ENCODE measurements at regions not wholly inside any gene's neighbourhood (a gene's known extent, or its start where the extent isn't known, plus 50 kb on each side); places are given as distances from the start of the nearest gene placed in this dataset.

DNA sequence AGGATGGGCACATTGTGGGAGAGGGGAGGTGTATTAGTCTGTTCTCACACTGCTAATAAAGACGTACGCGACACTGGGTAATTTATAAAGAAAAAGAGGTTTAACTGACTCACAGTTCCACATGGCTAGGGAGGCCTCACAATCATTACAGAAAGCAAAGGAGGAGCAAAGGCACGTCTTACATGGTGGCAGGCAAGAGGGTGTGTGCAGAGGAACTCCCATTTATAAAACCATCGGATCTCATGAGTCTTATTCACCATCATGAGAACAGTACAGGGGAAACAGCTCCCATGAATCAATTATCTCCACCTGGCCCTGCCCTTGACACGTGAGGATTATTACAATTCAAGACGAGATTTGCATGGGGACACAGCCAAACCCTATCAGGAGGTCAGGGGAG, 266.7 kb downstream of the HAUS1 start:
- H3K27me3 ChIP-seq (ENCODE audit: control insufficient read depth in 4 of 4, insufficient read depth in 4 of 4, low read length in 3 of 4) = no peaks in the 10 kb centered on the region
- no peak for TF ChIP-seq MAX (IDR thresholded peaks at IDR 0.05)
- TF ChIP-seq ZBTB33 (IDR thresholded peaks at IDR 0.05) = no peak
- TF ChIP-seq HNF4A (conservative IDR thresholded peaks at IDR 0.05) = no peak
- TF ChIP-seq EGR1 (IDR thresholded peaks at IDR 0.05; ENCODE audit: low read depth in 2 of 2) = no peak
- no peak for TF ChIP-seq JUND (IDR thresholded peaks at IDR 0.05)
- no peak for TF ChIP-seq FOXA1 (IDR thresholded peaks at IDR 0.05)
- no peak for TF ChIP-seq CTCF (IDR thresholded peaks at IDR 0.05; ENCODE audit: low read depth, low read length, missing input control)
- TF ChIP-seq YY1 (IDR thresholded peaks at IDR 0.05) = no peak
- no peak for TF ChIP-seq ATF3 (IDR thresholded peaks at IDR 0.05)
- no peak for TF ChIP-seq RXRA (IDR thresholded peaks at IDR 0.05)
- TF ChIP-seq, protein P1, sequence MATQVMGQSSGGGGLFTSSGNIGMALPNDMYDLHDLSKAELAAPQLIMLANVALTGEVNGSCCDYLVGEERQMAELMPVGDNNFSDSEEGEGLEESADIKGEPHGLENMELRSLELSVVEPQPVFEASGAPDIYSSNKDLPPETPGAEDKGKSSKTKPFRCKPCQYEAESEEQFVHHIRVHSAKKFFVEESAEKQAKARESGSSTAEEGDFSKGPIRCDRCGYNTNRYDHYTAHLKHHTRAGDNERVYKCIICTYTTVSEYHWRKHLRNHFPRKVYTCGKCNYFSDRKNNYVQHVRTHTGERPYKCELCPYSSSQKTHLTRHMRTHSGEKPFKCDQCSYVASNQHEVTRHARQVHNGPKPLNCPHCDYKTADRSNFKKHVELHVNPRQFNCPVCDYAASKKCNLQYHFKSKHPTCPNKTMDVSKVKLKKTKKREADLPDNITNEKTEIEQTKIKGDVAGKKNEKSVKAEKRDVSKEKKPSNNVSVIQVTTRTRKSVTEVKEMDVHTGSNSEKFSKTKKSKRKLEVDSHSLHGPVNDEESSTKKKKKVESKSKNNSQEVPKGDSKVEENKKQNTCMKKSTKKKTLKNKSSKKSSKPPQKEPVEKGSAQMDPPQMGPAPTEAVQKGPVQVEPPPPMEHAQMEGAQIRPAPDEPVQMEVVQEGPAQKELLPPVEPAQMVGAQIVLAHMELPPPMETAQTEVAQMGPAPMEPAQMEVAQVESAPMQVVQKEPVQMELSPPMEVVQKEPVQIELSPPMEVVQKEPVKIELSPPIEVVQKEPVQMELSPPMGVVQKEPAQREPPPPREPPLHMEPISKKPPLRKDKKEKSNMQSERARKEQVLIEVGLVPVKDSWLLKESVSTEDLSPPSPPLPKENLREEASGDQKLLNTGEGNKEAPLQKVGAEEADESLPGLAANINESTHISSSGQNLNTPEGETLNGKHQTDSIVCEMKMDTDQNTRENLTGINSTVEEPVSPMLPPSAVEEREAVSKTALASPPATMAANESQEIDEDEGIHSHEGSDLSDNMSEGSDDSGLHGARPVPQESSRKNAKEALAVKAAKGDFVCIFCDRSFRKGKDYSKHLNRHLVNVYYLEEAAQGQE (IDR thresholded peaks at IDR 0.05) = no peak
- no peak for TF ChIP-seq FOXA2 (IDR thresholded peaks at IDR 0.05)
- no peak for TF ChIP-seq HNF4G (IDR thresholded peaks at IDR 0.05)
- no peak for TF ChIP-seq GABPA (IDR thresholded peaks at IDR 0.05 in 1 of 2, conservative IDR thresholded peaks at IDR 0.05 in 1 of 2)
- no peak for TF ChIP-seq NR2F2 (IDR thresholded peaks at IDR 0.05)
- no peak for TF ChIP-seq SP1 (IDR thresholded peaks at IDR 0.05)
- TF ChIP-seq RAD21 (IDR thresholded peaks at IDR 0.05) = no peak
- TF ChIP-seq TAF1 (conservative IDR thresholded peaks at IDR 0.05) = no peak
- H3K9me3 ChIP-seq (ENCODE audit: control insufficient read depth in 4 of 4, low read length in 3 of 4) = no peaks in the 10 kb centered on the region
- no peaks in the 10 kb centered on the region for H3K36me3 ChIP-seq (ENCODE audit: control insufficient read depth in 4 of 4, insufficient read depth in 3 of 4, low read depth in 1 of 4, low read length in 3 of 4)
- H3K9ac ChIP-seq (ENCODE audit: low read depth in 1 of 2, low read length in 2 of 2) = no peak overlapping the region
- DNase-seq (ENCODE audit: low spot score) = no peak
- no peak overlapping the region for H3K4me3 ChIP-seq (ENCODE audit: low read depth in 1 of 3, low read length in 3 of 3)
- 92% methylated on average over 7 of the region's 7 CpGs for WGBS
- H3K27ac ChIP-seq (ENCODE audit: low read depth in 1 of 2, low read length in 2 of 2) = no peak overlapping the region
- H3K4me1 ChIP-seq (ENCODE audit: control insufficient read depth in 4 of 4, insufficient read depth in 4 of 4, low read length in 3 of 4) = no peaks in the 10 kb centered on the region

All from liver (tissue), 8 donors.